Activated CD4-positive, CD25-positive, alpha-beta regulatory T cell treated with anti-CD3 and anti-CD28 coated beads, Interleukin-2, amount 50 U/mL, for 72 hours (primary cell): ENCODE measurements at regions not wholly inside any gene's neighbourhood (a gene's known extent, or its start where the extent isn't known, plus 50 kb on each side); places are given as distances from the start of the nearest gene placed in this dataset.

ENCODE experiments used
- DNase-seq: peaks from one replicate; pipeline ENCODE4 v3.0.0; 2021

DNA sequence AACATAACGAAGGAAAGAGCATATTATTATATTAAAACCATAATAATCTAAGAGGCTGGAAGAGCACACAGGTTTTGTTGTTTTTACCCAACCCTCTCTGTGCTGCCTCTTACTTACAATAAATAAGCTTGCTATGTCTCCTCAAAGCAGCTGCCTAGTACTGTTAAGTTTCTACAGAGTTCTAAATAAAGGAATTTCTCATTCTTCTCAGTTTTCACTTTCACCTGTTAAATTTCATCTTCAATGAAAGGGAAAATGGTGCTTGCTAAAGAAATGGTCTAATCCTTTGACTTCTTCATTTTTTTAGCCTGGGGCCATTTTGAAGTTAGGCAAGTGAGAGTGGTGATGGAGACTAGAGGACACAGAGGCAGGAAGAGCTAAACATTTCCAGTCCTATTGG, 396.1 kb downstream of the MAN2A1 start:
- DNase-seq, result no peak

DNA sequence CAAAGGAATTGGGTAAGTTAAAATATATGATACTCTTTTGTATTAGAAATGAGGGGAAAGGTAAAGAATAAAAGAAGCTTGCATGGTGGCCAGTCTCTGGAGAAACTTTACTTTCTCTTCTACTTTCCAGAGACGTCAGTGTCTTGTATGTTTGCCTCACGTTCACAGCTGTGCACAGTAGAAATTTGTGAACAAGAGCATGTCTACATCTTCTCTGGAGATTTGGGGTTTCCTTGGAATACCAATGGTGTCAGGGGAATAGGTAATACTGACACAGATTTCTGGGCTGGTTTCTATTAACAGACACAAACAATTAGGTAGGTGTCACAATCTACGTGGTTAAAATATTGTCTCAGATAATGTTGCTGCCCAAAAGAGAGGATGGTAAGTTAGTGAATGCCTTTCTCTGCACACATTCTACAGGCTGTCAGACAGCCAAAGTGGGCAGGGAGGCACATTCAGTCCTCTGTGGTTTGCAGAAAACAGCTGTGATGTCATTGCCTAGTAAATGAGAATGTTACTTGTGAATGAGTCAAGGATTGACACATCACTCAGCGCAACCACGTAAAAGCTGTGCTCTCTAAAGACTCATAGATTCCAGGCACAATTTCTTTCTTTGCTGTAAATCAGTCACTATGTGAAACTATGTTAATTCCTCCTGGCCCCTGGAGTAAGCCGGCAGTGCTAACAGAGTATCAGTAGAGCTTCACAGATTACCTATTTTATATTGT, 397.1 kb downstream of the MAN2A1 start:
- DNase-seq, result no peak

DNA sequence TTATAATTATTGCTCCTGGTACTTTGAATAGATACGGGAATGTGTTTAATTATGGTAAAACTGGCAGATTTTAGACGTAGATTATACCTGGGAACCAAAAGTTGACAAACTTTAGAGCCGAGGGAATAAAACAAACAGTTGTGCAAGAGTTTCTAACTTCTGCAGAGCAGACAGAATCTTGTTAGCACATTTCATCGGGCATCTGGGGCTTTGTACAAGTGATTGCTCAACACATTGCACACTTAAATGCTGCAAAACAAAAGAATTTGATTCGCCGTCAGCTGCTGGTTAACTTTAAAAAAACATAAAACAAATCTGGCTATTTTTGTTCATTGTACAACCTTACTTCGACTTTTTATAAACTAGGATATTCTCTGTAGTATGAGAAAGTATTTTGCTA, 398.1 kb downstream of the MAN2A1 start:
- no peak for DNase-seq

DNA sequence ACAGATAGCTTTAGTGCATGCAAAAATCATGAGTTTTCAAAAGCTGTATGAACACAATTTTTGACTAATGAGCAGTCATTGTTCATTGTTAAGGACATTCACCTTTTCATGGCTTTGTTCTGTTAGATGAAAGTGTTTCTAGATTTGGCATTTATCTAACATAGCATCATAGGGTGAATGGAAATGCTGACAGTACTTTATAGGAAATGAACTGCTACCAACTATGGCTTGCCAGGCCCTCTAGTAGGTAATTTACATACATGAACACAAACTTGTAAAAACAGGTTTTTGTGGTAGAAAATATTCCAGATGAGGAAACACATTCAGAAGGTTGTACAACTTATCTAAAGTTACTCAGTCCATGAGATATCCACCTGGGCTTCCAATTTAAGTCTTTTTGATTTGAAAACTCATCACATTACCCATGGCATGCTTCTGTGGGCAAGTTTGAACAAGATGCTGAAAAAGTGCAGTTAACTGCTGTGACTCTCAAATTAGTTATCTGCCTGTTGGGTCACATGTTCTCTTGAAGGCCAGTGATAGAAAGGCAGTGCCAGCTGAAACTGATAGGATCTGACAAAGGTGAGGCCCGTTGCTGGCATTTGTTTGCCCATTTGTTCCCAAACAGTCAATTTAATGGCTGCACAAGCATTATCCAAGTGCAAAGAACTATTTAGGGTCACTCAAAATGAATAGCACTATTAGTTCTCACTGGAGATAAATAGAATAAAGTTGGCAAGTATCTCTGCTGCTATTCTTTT, 399.1 kb downstream of the MAN2A1 start:
- DNase-seq, result no peak

DNA sequence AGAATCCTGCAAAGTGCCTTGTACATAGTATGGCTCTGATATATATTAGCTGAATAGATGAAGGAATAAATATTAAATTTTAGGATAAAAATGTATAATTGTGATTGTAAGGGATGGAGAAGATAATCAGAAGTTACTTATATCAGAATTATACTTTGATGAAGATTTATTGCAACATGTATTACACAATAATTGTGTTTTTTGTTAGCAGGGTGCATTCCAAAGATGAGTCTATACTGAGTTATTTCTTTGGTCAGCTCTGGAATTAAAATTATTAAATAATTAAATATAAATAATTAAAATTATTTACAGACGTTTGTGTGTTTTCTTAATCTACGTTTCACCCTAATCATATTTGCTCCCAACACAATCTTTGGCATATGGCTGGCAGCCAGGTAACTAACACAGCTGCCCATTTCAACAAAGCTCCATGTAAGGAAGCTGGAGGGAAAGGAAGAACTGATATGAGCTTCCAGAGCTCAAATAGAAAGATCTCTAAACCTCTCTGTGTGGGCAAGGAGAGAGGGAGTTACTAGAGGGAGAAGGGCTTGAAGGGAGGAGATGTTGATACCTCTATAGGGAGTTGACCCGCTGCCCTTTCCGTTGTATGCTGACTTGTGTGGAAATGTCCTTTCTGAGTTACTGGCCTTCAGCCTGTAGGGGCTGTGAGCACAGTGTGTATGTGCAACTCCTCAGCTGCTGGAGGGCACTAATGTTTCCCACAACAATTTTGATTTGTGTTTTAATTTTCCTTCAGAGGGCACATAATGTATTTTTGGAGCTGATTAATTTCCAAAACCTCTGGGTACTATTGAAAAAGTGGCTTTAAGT, 403.4 kb downstream of the MAN2A1 start:
- no peak for DNase-seq

DNA sequence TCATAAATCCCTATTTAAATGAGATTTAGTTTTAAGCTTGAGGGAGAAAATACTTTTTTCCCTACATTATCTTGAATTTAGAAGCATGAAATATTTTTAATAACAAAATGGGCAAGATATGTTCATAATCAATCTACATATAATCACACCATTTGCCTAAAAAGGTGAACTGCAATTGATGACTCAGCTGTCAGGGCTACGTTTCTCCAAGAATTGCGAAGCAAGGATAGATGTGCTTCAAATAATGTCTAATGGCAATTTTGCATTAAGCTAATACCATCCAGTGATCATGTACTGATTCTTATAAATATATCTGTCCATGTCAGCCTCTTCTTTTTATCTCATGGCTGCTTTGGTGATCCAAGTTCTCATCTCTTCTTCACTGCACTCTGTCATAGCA, 404.4 kb downstream of the MAN2A1 start:
- DNase-seq, result no peak

DNA sequence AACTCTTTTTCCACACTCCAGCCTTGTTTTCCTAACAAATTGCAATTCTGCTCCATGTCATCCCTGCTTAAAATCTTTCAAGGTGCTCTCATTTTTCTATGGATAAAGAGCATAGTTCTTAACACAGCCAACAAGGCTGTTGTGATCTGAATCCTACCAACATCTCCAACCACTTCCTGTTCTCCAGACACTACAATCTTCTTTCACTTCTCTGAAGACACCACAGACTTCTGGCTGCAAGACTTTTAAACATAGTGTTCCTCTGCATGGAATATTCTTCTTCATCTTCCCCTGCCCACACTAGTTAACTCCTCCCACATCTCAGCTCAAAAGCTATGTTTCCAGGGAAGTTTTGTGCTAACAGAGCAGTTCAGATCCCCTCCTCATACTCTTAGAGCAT, 404.8 kb downstream of the MAN2A1 start:
- DNase-seq, result no peak

DNA sequence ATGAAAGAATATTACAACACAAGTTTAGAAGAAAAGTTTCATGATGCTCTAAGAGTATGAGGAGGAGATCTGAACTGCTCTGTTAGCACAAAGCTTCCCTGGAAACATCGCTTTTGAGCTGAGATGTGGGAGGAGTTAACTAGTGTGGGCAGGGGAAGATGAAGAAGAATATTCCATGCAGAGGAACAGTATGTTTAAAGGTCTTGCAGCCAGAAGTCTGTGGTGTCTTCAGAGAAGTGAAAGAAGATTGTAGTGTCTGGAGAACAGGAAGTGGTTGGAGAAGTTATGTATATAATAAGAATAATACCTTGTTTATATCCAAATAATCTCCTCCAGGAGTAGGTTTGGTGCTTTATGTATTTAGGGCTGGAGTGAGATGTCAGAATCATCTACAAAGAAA, 406.7 kb downstream of the MAN2A1 start:
- no peak for DNase-seq

DNA sequence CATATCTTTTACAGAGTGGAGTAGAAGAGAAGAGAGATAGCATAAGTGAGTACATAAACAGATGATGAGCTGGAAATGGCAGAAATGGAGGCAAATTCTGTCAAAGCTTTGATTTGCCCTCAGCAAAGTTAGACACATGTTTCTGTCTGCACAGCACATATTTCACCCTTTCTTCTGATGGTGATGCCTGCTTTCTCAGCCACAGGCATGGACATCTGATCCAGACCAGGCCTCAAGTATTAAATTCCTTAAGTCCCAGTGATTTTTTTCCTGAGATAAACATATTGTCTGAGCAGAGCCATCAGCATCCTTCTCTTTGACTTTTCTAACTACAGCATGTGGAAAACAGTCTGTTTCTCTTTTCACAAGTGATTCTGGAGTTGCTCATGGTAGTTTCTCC, 409.8 kb downstream of the MAN2A1 start:
- no peak for DNase-seq

DNA sequence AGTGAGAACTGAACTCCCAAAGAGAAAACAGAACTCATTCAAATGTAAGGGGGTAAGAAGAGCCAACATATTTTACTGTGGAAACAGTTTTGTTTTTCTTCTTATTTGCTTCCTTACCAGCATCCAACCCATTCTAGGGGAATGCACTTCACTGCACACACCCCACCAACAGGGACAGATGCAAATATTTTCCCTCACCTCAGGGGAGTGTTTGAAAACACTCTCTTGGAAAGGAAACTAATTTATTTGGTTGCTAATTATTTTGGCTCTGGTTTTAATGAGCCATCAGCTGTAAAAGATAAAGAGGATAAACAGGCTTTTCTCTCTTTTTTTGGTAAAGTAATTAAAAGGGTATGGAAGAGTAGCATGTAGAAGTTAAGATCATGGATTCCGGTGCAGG, 413.4 kb downstream of the MAN2A1 start:
- no peak for DNase-seq

DNA sequence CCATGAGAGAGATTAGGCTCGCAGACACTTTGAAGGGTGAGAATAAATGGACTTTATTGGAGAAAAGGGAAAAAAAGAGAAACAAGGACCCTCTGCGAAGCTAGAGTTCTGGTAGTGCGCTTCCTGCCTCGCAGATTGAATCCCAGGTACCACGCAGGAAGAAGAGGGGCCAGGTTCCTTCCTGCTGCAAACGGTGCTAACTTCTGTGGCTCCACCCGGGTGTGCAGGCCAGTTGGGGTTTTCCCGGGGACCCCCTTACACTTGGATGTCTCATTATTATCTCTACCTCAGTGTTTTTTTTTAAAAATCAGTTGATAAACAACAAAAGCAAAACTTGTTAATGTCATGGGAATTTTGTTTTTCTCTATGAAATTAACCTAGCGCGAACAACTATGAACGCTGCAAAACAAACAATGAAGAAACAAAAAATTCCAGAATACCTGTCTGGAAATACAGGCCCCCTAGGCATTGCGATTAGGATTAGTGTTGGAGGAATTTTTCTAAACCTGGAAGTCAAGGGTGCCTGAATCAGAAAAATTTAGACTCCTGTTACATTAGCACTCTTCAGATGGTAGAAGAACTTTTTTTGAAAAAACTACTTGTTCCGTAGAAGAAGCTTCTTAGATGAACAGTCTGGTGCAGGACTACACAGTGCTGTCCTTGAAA, 414.5 kb downstream of the MAN2A1 start:
- no peak for DNase-seq

DNA sequence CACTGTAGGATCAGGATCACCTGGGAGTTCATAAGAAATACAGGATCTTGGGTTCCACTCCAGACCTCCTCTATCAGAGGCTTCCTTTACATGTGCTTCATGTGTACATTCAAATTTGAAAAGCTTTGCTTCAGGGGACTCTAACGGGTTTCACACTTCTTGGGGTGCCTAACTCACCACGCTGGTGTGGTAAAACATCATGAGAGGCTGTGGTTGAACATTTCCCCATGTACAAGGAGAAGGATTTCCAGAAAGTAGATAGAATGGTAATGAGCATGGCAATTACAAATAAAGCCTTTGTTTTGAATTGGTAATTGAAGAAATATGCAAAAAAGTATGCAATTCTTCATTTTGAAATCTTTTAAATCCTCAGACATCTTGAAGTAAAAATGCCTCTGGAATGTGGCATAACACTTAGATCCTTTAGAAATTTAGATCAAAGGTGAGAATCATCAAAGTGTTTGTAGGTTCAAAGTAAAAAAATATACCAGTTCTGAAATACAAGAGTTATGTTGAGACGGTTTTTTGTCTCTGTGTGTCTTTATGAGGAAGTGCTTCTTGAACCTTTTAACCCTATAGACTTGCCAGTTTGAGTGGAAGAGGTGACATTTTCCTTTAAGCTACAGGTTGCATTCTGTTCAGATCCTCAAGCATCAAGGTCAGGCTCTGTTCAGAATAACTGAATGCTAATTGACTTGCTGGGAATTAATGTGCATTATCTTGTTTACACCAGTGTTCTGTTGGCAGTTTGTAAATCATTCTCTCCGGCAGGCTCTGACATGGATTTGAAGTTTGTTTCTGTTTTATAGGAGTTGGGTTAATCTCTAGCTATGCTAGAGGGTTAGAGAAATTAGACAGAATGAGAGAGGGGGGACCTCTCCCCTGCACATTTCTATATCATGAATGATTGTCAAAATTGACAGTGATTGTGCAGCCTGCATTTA, 415.3 kb downstream of the MAN2A1 start:
- no peak for DNase-seq

DNA sequence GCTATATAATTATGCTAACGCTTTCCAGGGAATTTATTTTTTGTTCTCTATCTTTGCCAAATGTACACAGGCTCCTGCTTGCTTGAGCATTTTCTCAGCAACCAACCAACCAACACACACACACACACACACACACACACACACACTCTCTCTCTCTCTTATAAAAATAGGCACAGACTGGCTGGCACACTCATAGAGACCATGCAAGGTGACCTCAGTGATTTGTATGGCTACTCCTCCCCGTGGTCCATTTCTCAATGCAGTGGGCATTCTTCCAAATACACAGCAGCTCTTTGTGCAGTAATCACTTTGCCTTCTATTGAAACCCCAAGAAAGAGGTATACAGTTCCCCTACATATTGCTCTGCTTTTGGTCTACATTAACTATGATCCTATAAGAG, 416.0 kb downstream of the MAN2A1 start:
- DNase-seq, result no peak

DNA sequence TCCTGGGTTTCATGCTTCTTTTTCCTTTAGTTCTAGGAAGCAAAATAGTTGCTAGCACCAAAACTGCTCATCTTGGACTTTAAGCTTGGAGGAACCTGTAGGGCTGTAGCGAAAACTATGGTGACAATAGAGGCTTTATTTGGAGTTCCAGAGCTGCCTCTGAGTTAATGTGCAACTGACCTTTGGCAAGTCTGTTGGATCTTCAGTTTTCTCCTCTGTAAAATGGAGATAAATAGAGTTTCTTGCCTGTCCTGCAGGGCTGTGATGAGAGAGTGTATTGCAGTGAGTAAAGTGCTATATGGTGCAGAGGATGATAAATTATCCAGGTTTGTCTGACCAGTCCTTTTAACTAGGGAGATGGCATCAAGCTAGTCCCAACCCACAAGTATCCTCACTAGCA, 417.0 kb downstream of the MAN2A1 start:
- no peak for DNase-seq

DNA sequence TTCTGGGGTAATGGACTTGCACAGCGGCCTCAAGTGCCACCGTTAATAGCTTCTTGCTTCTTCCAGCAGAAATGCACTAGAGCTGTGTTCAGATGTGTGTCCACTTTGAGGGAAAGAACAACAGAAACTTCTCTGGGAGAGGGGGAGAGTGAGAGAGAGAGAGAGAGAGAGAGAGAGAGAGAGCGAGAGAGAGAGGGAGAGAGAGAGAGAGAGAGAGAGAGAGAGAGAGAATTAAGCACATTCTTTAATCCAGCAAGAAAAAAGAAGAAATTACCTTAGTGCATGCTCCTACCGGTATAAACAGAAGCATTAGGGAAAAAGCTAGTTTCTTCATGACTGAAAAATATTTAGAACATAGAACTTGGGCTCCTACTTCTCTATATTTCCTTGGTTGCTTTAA, 418.8 kb downstream of the MAN2A1 start:
- no peak for DNase-seq

DNA sequence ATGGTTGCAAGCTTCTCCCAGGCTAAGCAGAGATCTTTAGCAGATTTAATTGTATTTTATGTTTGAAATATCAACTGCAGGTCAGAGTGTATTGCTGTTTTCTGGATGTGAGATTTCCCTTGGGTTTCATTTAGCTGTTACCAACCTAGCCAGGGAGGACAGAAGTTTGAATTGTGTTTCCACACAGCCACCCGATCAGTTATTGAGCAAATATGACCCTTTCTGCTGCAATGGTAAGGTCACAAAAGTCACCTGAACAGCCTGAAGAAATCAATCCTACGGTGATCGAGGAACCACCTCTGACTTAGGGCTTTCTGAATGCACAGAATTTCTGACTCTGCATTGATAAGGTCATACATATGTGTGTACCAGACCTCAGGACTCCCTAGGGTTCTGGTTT, 419.9 kb downstream of the MAN2A1 start:
- DNase-seq, result no peak

DNA sequence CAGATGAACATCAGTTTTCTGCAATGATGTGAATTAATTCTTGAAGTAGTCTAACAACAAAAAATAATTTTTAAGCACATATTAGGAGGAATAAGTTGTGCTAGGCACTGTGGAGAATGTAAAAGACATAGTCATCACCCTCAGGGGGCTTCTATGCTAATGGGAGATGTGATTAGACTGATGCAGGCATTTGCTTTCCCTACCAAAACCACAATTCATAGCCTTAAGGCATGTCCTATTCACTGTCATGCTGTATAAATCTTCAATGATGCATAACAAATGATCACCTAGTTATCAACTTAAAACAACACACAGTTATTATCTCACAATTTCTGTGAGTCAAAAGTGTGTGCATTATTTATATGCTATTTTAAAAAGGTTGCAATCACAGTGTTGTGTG, 422.6 kb downstream of the MAN2A1 start:
- no peak for DNase-seq

DNA sequence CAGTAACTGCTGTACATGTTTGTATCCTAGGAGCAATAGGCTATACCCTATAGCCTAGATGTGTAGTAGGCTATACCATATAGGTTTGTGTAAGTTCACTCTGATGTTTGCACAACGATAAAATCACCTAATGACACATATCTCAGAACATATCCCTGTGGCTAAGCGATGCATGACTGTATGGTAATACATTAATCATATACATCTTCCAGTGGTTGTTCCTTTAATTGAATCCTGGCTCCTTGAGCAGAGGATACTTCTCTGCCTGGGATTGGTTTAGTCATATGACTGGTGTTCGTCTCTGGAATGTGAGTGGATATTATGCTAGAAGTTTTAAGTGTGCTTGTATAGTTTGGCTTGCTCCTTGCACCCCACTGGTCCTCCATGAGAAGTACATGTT, 425.8 kb downstream of the MAN2A1 start:
- DNase-seq, result no peak

DNA sequence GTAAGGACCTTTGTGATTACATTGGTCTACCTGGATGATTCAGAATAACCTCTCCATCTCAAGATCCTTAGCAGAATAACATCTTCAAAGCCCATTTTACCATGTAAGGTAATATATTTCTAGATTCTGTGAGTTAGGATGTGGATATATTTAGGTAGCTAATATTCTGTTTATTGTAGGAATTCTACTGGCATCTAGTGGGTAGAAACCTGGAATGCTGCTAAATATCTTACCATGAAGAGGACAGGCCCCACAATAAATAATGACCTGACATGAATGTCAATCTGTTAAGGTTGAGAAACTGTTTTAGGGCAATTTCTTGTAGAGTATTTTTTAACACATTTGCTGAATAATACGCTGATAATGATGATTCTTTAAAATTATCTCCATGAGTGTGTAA, 426.8 kb downstream of the MAN2A1 start:
- no peak for DNase-seq

DNA sequence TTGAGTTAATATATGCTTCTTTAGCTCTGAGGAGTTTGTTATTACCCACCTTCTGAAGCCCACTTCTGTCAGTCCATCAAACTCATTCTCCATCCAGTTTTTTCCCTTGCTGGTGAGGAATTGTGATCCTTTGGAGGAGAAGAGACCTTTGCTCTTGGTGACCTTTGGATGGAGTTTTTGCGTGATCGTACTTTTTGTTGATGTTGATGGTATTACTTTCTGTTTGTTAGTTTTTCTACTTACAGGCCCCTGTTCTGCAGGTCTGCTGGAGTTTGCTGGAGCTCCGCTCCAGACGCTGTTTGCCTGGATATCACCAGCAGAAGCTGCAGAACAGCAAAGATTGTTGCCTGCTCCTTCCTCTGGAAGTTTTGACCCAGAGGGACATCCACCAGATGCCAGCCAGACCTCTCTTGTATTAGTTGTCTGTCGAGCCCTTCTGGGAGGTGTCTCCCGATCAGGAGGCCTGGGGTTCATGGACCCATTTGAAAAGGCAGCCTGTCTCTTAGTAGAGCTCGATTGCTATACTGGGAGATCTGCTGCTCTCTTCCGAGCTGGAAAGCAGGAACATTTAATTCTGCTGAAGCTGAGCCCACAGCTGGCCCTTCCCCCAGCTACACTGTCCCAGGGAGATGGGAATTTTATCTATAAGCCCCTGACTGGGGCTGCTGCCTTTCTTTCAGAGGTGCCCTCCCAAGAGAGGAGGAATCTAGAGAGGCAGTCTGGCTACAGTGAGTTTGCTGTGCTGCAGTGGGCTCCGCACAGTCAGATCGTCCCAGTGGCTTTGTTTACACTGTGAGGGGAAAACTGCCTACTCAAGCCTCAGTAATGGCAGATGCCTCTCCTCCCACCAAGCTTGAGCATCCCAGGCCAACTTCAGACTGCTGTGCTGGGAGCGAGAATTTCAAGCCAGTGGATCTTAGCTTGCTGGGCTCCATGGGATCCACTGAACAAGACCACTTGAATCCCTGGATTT, 445.5 kb downstream of the MAN2A1 start:
- DNase-seq, result no peak

DNA sequence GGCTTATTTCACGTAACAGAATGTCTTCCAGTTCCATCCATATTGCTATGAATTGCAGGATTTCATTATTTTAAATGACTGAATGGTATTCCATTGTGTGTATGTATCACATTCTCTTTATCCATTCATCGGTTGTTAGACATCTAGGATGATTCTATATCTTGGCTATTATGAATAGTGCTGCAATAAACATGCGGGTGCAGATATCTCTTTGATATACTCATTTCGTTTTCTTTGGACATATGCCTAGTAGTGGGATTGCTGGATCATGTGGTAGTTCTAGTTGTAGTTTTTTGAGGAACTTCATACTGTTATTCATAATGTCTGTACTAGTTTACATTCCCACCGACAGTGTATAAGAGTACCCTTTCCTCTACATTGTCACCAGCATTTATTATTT, 460.5 kb downstream of the MAN2A1 start:
- no peak for DNase-seq
